GM06990 (cell line): ENCODE measurements at regions not wholly inside any gene's neighbourhood (a gene's known extent, or its start where the extent isn't known, plus 50 kb on each side); places are given as distances from the start of the nearest gene placed in this dataset.

Source experiments
- DNase-seq: peaks from one replicate; pipeline ENCODE4 v3.0.0-alpha.2; 2011; ENCODE audit not compliant: insufficient read length; ENCODE audit errors: extremely low read depth
- H3K27me3 ChIP-seq: replicated peaks from 2 replicates; pipeline ENCODE4 v1.6.0; 2011; ENCODE audit warnings: low read length; ENCODE audit not compliant: control insufficient read depth, insufficient read depth
- H3K36me3 ChIP-seq: 2 replicates; pipeline ENCODE4 v1.5.1; 2011; ENCODE audit warnings: low read length; ENCODE audit not compliant: control insufficient read depth, insufficient read depth
- H3K4me3 ChIP-seq: replicated peaks from 2 replicates; pipeline ENCODE4 v1.5.1; 2011; ENCODE audit warnings: low read depth, mild to moderate bottlenecking, control low read depth, low read length
- CTCF ChIP-seq: IDR thresholded peaks from 2 replicates; pipeline ENCODE4 v1.5.1; 2011; ENCODE audit warnings: low read length, control low read depth, mild to moderate bottlenecking, inconsistent platforms; ENCODE audit not compliant: insufficient read depth, poor library complexity, severe bottlenecking

DNA sequence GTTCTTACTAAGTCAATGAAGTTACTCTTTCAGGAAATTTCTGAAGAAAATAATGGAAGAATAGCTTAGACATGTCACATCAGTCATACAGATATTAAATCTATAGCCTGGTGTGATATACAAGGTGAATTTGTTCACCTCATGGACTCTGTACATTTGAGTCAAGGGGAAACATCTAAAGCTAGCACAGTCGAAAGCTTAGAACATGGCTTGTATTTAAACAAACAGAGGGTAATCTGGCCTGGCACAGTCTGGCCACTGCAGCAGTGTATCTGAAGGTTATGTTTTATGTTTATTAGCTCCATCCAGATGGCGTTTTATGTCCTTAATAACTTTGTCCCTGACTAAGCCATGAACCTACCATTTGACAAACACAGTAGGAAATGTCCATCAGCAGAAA is 817.3 kb downstream of the SATB2 start:
- DNase-seq: no peak
- no peak for TF ChIP-seq CTCF
- H3K4me3 ChIP-seq: no peak overlapping the region
- no peaks in the 10 kb centered on the region for H3K36me3 ChIP-seq
- no peaks in the 10 kb centered on the region for H3K27me3 ChIP-seq

GRCh38 chr2:198639580-198639979 is 818.2 kb downstream of the SATB2 start:
- no peak for DNase-seq
- H3K36me3 ChIP-seq: no peaks in the 10 kb centered on the region
- no peak overlapping the region for H3K4me3 ChIP-seq
- TF ChIP-seq CTCF: no peak
- H3K27me3 ChIP-seq: no peaks in the 10 kb centered on the region

- no peak for DNase-seq
- Histone ChIP-seq H3K36me3 (no peaks in the 10 kb centered on the region), H3K27me3 (no peaks in the 10 kb centered on the region), H3K4me3 (no peak overlapping the region)
- TF ChIP-seq CTCF: no peak
Observed at GRCh38 chr2:198638577-198638976, 819.2 kb downstream of the SATB2 start.

- Histone ChIP-seq H3K4me3 (no peak overlapping the region), H3K27me3 (no peaks in the 10 kb centered on the region), H3K36me3 (no peaks in the 10 kb centered on the region)
- DNase-seq: no peak
- no peak for TF ChIP-seq CTCF
Observed at GRCh38 chr2:198630384-198630783, 826.0 kb downstream of the PLCL1 start.

- Histone ChIP-seq H3K36me3 (no peaks in the 10 kb centered on the region), H3K4me3 (no peak overlapping the region), H3K27me3 (no peaks in the 10 kb centered on the region)
- TF ChIP-seq CTCF: no peak
- no peak for DNase-seq
Observed at GRCh38 chr2:198628596-198628995, 824.2 kb downstream of the PLCL1 start.

DNA sequence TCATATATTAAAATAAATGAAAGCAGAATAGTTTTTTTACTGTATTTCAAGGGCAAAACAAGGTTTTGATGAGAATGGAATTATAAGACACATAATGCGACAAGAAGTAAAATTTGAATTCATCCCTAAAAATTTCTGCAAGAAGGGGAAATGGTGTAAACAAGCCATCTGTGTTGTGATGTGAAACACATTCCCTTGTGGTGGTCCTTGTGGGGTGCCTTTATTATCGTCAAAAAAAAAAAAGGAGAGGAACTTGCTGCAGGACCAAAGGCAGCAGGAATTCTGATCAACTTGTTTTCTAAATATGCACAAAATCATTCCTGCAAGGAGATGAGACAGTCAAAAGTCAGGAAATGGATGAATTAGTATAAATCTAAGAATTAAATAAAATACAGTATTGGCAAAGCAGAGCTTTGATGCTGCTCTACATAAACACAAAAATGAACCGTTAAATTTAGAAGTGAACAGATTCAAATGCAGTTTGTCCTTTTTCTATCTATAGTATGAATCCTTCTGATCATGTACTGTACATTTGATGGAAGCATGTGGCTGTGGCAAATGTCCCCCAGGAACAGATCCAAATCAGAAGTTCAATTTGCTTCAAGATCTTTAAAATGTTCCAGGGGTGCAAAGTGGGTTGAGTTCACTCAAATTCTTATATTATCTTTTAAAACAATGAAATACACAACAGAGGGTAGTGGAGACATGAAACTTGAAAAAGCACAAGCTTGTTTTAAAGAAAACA is 818.8 kb downstream of the PLCL1 start:
- Histone ChIP-seq H3K27me3 (no peaks in the 10 kb centered on the region), H3K36me3 (no peaks in the 10 kb centered on the region), H3K4me3 (no peak overlapping the region)
- no peak for TF ChIP-seq CTCF
- DNase-seq: no peak
